ENCODE measurements at regions not wholly inside any gene's neighbourhood (a gene's known extent, or its start where the extent isn't known, plus 50 kb on each side); places are given as distances from the start of the nearest gene placed in this dataset.

DNA sequence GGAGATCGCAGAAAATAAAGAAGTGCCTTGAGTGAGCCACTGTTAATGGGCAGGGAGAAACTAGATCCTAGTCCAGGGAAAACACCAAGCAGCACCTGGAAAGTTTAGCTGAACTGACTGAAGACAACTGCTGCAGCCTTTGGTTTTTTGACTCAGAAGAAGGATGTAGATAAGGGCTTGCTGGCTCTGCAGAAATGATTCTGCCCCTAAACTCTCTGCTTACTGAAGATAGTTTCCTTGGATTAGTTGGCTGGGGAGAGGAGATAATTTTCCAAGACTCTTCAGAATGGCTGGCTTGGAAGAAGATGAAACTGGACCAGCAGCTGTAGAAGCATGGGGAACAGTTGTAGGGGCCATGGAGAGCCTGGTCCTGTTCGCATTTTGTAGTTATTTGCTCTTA, 471.8 kb downstream of the KDM4C start:
- DNase-seq: no peak

DNA sequence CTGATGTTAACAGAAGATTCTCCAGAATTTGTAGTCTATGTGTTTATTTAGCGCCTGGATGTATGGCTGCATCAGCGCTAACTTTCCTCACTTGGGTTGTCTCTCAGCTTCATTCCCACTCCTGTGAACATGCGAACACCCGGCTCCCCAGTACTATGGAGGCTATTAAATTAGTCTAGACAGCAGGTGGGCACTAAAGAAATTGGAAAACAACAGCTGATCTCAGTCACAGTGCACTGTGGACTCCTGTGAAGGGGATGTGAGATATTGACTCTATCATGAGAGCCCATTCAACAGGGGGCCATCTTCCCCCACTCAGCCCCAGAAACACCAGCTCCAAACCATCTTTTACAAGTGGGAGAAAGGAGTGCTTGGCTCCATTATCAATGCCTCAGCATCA, 471.0 kb downstream of the KDM4C start:
- DNase-seq: no peak

DNA sequence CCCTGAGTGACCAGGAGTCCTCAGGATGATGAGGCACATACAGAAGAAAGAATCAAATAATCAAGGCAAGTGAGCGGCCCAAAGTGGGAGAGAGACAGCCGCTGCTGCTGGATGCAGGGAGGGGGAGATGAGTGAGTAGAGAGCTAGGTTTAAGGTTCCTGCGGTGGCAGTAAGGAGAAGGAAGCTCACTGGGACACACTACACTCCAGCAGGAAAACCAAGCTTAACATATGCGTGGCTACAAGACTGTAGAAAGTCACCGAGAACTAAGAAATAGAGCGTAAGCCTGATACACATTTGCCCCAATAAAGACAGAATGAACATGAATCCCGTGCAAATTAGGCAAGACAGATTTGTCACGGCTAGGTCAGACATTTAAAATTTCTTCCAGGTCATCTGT, 470.2 kb downstream of the KDM4C start:
- DNase-seq: no peak

DNA sequence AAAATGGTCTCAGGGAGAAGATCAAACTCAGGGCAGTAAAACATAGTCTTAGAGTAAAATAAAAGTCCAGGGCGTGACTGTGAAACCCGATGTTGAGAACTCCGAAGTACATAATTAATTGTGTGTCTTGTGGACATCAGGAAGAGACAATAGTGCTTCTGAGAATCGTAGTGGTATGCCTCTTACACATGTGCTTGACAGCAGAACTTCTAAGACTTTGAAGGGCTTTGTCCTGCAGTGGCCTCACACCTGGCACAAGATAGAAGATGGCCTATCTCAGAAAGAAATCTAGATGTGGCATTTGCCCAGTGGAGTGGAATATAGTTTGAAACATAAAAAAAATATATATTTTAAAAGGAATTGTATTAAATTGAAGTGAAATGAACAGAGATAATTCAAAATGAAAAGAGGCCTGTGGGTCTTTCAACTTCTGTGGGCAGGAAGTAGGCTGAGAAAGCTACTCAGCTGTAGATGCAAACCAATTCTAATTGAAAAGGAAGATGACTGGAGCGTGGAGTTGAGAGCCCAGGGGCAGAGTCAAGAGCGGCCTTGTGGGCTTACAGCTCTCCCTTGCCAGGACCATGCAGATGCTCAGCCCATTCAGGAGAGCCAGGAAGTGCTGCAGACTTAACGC, 468.4 kb downstream of the KDM4C start:
- no peak for DNase-seq

All from activated CD4-positive, alpha-beta T cell treated with anti-CD3 and anti-CD28 coated beads for 4 hours (primary cell).